ENCODE measurements at regions not wholly inside any gene's neighbourhood (a gene's known extent, or its start where the extent isn't known, plus 50 kb on each side); places are given as distances from the start of the nearest gene placed in this dataset.

GRCh38 chr5:90161414-90161813 lies 248.1 kb downstream of the CETN3 start:
- TF ChIP-seq EZH2phosphoT487 (IDR thresholded peaks at IDR 0.05; ENCODE audit: insufficient read depth, low read depth): no peak
- TF ChIP-seq EZH2 (IDR thresholded peaks at IDR 0.05; ENCODE audit: insufficient read depth, poor library complexity, severe bottlenecking): no peak
